Panc1 (cell line): ENCODE measurements at regions not wholly inside any gene's neighbourhood (a gene's known extent, or its start where the extent isn't known, plus 50 kb on each side); places are given as distances from the start of the nearest gene placed in this dataset.

Experiments
- TF ChIP-seq, protein P1 (sequence below): fragments of 450-650 bp; IDR thresholded peaks from 2 replicates; pipeline ENCODE4 v1.5.1; 2017; ENCODE audit warnings: mild to moderate bottlenecking
- TF ChIP-seq, protein P2 (sequence below), 2 experiments: IDR thresholded peaks; 2 replicates each; pipeline ENCODE4 v1.6.1; 2011 to 2012; ENCODE audit warnings: low read depth in 2 of 2, control low read depth in 1 of 2, low read length in 1 of 2, mild to moderate bottlenecking in 1 of 2, moderate library complexity in 1 of 2; ENCODE audit not compliant: insufficient read depth in 1 of 2

DNA sequence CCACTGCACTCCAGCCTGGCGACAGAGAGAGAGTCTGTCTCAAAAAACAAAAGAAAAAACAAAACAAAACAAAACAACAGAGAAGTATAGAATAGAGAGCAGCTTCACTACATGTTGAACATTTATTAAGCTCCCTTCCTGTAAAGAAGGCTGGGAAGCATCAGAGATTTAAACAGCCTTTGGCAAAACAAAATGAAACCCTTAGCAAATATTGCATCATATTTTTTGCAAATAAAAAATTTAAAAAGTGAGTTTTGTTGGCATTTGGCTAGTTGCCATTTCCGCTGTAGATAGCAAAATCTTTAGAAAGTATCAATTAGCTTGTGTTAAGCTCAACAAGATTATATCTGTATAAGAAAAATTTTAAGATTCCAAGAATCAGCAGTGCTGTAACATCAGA, 151.2 kb downstream of the SERPINI1 start:
- TF ChIP-seq, protein P1, sequence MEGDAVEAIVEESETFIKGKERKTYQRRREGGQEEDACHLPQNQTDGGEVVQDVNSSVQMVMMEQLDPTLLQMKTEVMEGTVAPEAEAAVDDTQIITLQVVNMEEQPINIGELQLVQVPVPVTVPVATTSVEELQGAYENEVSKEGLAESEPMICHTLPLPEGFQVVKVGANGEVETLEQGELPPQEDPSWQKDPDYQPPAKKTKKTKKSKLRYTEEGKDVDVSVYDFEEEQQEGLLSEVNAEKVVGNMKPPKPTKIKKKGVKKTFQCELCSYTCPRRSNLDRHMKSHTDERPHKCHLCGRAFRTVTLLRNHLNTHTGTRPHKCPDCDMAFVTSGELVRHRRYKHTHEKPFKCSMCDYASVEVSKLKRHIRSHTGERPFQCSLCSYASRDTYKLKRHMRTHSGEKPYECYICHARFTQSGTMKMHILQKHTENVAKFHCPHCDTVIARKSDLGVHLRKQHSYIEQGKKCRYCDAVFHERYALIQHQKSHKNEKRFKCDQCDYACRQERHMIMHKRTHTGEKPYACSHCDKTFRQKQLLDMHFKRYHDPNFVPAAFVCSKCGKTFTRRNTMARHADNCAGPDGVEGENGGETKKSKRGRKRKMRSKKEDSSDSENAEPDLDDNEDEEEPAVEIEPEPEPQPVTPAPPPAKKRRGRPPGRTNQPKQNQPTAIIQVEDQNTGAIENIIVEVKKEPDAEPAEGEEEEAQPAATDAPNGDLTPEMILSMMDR, result no peak
- TF ChIP-seq, protein P2, sequence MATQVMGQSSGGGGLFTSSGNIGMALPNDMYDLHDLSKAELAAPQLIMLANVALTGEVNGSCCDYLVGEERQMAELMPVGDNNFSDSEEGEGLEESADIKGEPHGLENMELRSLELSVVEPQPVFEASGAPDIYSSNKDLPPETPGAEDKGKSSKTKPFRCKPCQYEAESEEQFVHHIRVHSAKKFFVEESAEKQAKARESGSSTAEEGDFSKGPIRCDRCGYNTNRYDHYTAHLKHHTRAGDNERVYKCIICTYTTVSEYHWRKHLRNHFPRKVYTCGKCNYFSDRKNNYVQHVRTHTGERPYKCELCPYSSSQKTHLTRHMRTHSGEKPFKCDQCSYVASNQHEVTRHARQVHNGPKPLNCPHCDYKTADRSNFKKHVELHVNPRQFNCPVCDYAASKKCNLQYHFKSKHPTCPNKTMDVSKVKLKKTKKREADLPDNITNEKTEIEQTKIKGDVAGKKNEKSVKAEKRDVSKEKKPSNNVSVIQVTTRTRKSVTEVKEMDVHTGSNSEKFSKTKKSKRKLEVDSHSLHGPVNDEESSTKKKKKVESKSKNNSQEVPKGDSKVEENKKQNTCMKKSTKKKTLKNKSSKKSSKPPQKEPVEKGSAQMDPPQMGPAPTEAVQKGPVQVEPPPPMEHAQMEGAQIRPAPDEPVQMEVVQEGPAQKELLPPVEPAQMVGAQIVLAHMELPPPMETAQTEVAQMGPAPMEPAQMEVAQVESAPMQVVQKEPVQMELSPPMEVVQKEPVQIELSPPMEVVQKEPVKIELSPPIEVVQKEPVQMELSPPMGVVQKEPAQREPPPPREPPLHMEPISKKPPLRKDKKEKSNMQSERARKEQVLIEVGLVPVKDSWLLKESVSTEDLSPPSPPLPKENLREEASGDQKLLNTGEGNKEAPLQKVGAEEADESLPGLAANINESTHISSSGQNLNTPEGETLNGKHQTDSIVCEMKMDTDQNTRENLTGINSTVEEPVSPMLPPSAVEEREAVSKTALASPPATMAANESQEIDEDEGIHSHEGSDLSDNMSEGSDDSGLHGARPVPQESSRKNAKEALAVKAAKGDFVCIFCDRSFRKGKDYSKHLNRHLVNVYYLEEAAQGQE (IDR thresholded peaks at IDR 0.05; ENCODE audit: insufficient read depth in 1 of 2, low read depth in 2 of 2, low read length in 1 of 2), result no peak
